IMR-90 (cell line): ENCODE measurements at regions not wholly inside any gene's neighbourhood (a gene's known extent, or its start where the extent isn't known, plus 50 kb on each side); places are given as distances from the start of the nearest gene placed in this dataset.

Experiments used
- ATAC-seq: fragments of 200-7000 bp; cut with Tn5 transposase; 2 replicates; pipeline ENCODE4 v1.9.1; 2020; ENCODE audit warnings: low read depth, mild to moderate bottlenecking, moderate library complexity
- BruUV-seq: library from RNA; stranded (reverse); fragments of 400-500 nt; replicated peaks from 2 replicates; lab custom pipeline; 2021; lab: Mats Ljungman, UMichigan
- CTCF ChIA-PET: fragments of 300-600 bp; formaldehyde crosslinking; extraction: SDS; loops from one replicate; lab custom pipeline; 2021; ENCODE audit warnings: antibody characterized with exemption; lab: Yijun Ruan, JAX
- POLR2A ChIA-PET: fragments of 300-600 bp; sonication (Branson Sonifier 250); formaldehyde crosslinking; loops from one replicate; lab custom pipeline; 2022; ENCODE audit warnings: antibody characterized with exemption; ENCODE audit not compliant: unreplicated experiment; lab: Charles Lee
- DNase-seq: peaks from one replicate; pipeline ENCODE4 v3.0.0; 2013
- H2AFZ ChIP-seq: replicated peaks from 2 replicates; pipeline ENCODE3; 2013; ENCODE audit warnings: low read length, mild to moderate bottlenecking; ENCODE audit not compliant: poor library complexity
- H2AK5ac ChIP-seq: 2 replicates; pipeline ENCODE4 v1.6.1; 2013; ENCODE audit warnings: low read depth, low read length, inconsistent platforms
- H2AK9ac ChIP-seq: replicated peaks from 2 replicates; pipeline ENCODE3; 2013; ENCODE audit warnings: mild to moderate bottlenecking, low read depth, low read length, moderate library complexity; ENCODE audit not compliant: poor library complexity
- H2BK120ac ChIP-seq: 2 replicates; pipeline ENCODE4 v1.6.1; 2013; ENCODE audit warnings: low read depth, low read length, inconsistent platforms
- H2BK15ac ChIP-seq: 3 replicates; pipeline ENCODE4 v1.6.1; 2013; ENCODE audit warnings: low read depth, low read length, inconsistent platforms
- H2BK20ac ChIP-seq: 2 replicates; pipeline ENCODE4 v1.6.1; 2013; ENCODE audit warnings: low read depth, mild to moderate bottlenecking, inconsistent platforms, low read length, moderate library complexity
- H2BK5ac ChIP-seq: 2 replicates; pipeline ENCODE4 v1.6.1; 2013; ENCODE audit warnings: mild to moderate bottlenecking, low read depth, low read length, inconsistent platforms; ENCODE audit not compliant: poor library complexity, severe bottlenecking
- H3K14ac ChIP-seq: replicated peaks from 2 replicates; pipeline ENCODE4 v1.6.1; 2013; ENCODE audit warnings: low read depth, low read length, inconsistent platforms
- H3K18ac ChIP-seq: 2 replicates; pipeline ENCODE4 v1.6.1; 2013; ENCODE audit warnings: low read depth, low read length, control low read depth
- H3K23ac ChIP-seq: 2 replicates; pipeline ENCODE4 v1.6.1; 2013; ENCODE audit warnings: low read depth, low read length, inconsistent platforms
- H3K27ac ChIP-seq: 2 replicates; pipeline ENCODE4 v1.5.1; 2013; ENCODE audit warnings: mild to moderate bottlenecking, control low read depth, low read length; ENCODE audit not compliant: insufficient read depth
- H3K27me3 ChIP-seq: 2 replicates; pipeline ENCODE4 v1.6.1; 2013; ENCODE audit warnings: low read length; ENCODE audit not compliant: control insufficient read depth, insufficient read depth
- H3K36me3 ChIP-seq: 2 replicates; pipeline ENCODE4 v1.6.1; 2013; ENCODE audit warnings: low read length, mixed read lengths; ENCODE audit not compliant: control insufficient read depth, insufficient read depth
- H3K4ac ChIP-seq: 2 replicates; pipeline ENCODE4 v1.6.1; 2013; ENCODE audit warnings: low read depth, low read length, inconsistent platforms
- H3K4me1 ChIP-seq: 2 replicates; pipeline ENCODE4 v1.6.1; 2013; ENCODE audit warnings: low read length, mixed read lengths; ENCODE audit not compliant: control insufficient read depth, insufficient read depth
- H3K4me2 ChIP-seq: 2 replicates; pipeline ENCODE4 v1.6.1; 2013; ENCODE audit warnings: low read depth, mild to moderate bottlenecking, control low read depth, low read length, moderate library complexity
- H3K4me3 ChIP-seq: 2 replicates; pipeline ENCODE4 v1.5.1; 2013; ENCODE audit warnings: low read depth, mild to moderate bottlenecking, control low read depth, low read length, moderate library complexity; ENCODE audit not compliant: insufficient read depth
- H3K56ac ChIP-seq: 2 replicates; pipeline ENCODE4 v1.6.1; 2013; ENCODE audit warnings: low read length, inconsistent platforms; ENCODE audit not compliant: insufficient read depth; ENCODE audit errors: extremely low read depth
- H3K79me1 ChIP-seq, 2 experiments: 2 replicates each; pipeline ENCODE4 v1.6.1; 2013; ENCODE audit warnings: low read length in 2 of 2, inconsistent platforms in 1 of 2, low read depth in 1 of 2
- H3K9ac ChIP-seq: 2 replicates; pipeline ENCODE4 v1.6.1; 2013; ENCODE audit warnings: low read depth, low read length, control low read depth
- H3K9me1 ChIP-seq: 2 replicates; pipeline ENCODE4 v1.6.1; 2013; ENCODE audit warnings: low read length, inconsistent platforms; ENCODE audit not compliant: insufficient read depth
- H3K9me3 ChIP-seq: 2 replicates; pipeline ENCODE4 v1.6.1; 2013; ENCODE audit warnings: low read length; ENCODE audit not compliant: control insufficient read depth, insufficient read depth
- H4K20me1 ChIP-seq: 2 replicates; pipeline ENCODE4 v1.6.1; 2013; ENCODE audit warnings: low read length, inconsistent platforms; ENCODE audit not compliant: insufficient read depth
- H4K5ac ChIP-seq: 2 replicates; pipeline ENCODE4 v1.6.1; 2013; ENCODE audit warnings: mild to moderate bottlenecking, low read depth, low read length, control low read depth
- H4K8ac ChIP-seq, 2 experiments: 2 replicates each; pipeline ENCODE4 v1.6.1; 2013; ENCODE audit warnings: low read depth in 2 of 2, low read length in 2 of 2, control low read depth in 1 of 2, inconsistent platforms in 1 of 2
- H4K91ac ChIP-seq: 2 replicates; pipeline ENCODE4 v1.6.1; 2013; ENCODE audit warnings: low read depth, low read length, inconsistent platforms; ENCODE audit not compliant: insufficient read depth
- BHLHE40 ChIP-seq: fragments of 150-350 bp; IDR thresholded peaks from 2 replicates; pipeline ENCODE4 v1.6.1; 2016; ENCODE audit warnings: mild to moderate bottlenecking, low read depth, low read length
- CEBPB ChIP-seq: IDR thresholded peaks from 2 replicates; pipeline ENCODE4 v1.6.1; 2012; ENCODE audit warnings: low read depth, low read length, improper control_type of control experiment
- CHD1 ChIP-seq: IDR thresholded peaks from 2 replicates; pipeline ENCODE4 v1.6.1; 2012; ENCODE audit warnings: low read depth, low read length, improper control_type of control experiment
- CTCF ChIP-seq: conservative IDR thresholded peaks from 2 replicates; pipeline ENCODE4 v1.5.1; 2012; ENCODE audit warnings: mild to moderate bottlenecking, low read depth, low read length, improper control_type of control experiment
- ELK1 ChIP-seq: fragments of 150-350 bp; IDR thresholded peaks from 2 replicates; pipeline ENCODE4 v1.6.1; 2016; ENCODE audit warnings: low read depth, mild to moderate bottlenecking, low read length, moderate library complexity, borderline replicate concordance
- FOS ChIP-seq: fragments of 150-350 bp; IDR thresholded peaks from 2 replicates; pipeline ENCODE4 v1.6.1; 2016; ENCODE audit warnings: low read depth, low read length
- MAFK ChIP-seq: IDR thresholded peaks from 2 replicates; pipeline ENCODE4 v1.6.1; 2012; ENCODE audit warnings: low read depth, low read length, improper control_type of control experiment
- MAZ ChIP-seq: IDR thresholded peaks from 2 replicates; pipeline ENCODE4 v1.6.1; 2012; ENCODE audit warnings: low read depth, mild to moderate bottlenecking, low read length, improper control_type of control experiment, moderate library complexity, borderline replicate concordance
- MXI1 ChIP-seq: IDR thresholded peaks from 2 replicates; pipeline ENCODE4 v1.6.1; 2012; ENCODE audit warnings: low read depth, mild to moderate bottlenecking, low read length, moderate library complexity, borderline replicate concordance
- NFE2L2 ChIP-seq: fragments of 150-350 bp; IDR thresholded peaks from 2 replicates; pipeline ENCODE4 v1.6.1; 2016; ENCODE audit warnings: low read depth, mild to moderate bottlenecking, low read length
- POLR2A ChIP-seq: IDR thresholded peaks from 2 replicates; pipeline ENCODE4 v1.6.1; 2012; ENCODE audit warnings: mild to moderate bottlenecking, low read depth, low read length
- RAD21 ChIP-seq: IDR thresholded peaks from 2 replicates; pipeline ENCODE4 v1.6.1; 2012; ENCODE audit warnings: low read length, improper control_type of control experiment
- RCOR1 ChIP-seq: IDR thresholded peaks from 2 replicates; pipeline ENCODE4 v1.6.1; 2012; ENCODE audit warnings: mild to moderate bottlenecking, low read length, improper control_type of control experiment; ENCODE audit not compliant: insufficient replicate concordance
- RFX5 ChIP-seq: IDR thresholded peaks from 2 replicates; pipeline ENCODE4 v1.8.0; 2012; ENCODE audit warnings: low read depth, mild to moderate bottlenecking, low read length, moderate library complexity
- SMC3 ChIP-seq: fragments of 150-350 bp; IDR thresholded peaks from 2 replicates; pipeline ENCODE4 v1.6.1; 2016; ENCODE audit warnings: low read depth, mild to moderate bottlenecking, antibody characterized with exemption, low read length, moderate library complexity
- USF2 ChIP-seq: fragments of 150-350 bp; IDR thresholded peaks from 2 replicates; pipeline ENCODE4 v1.6.1; 2017; ENCODE audit warnings: mild to moderate bottlenecking, antibody characterized with exemption, low read length, low read depth
- WGBS, 2 experiments: methylation state at CpG; one replicate each; pipeline versions ENCODE4 v1.1.5 to v1.1.7; 2013; ENCODE audit warnings: missing lambda C conversion rate in 2 of 2; ENCODE audit not compliant: insufficient read length in 1 of 2; ENCODE audit errors: extremely low coverage in 2 of 2; 5-methylcytosine and 5-hydroxymethylcytosine counted together
- dilution Hi-C: fragments of 300-500 bp; cut with HindIII; formaldehyde crosslinking; loops from one replicate; pipeline ENCODE4 v1.14.3; 2018; ENCODE audit warnings: low sequenced_read_pairs; ENCODE audit not compliant: unreplicated experiment
- in situ Hi-C: fragments of 300-500 bp; cut with MboI; formaldehyde crosslinking; loops from 3 replicates; pipeline ENCODE4 v1.14.3; 2019; ENCODE audit warnings: low sequenced_read_pairs, inconsistent platforms, mixed read lengths
- intact Hi-C: fragments of 100-400 bp; cut with micrococcal nuclease; formaldehyde crosslinking; loops from 2 replicates; pipeline ENCODE4 v1.10.0; 2022

- peaks cover 37 to 54% of the 10 kb centered on the region in 2 experiments for H3K79me1 ChIP-seq
- no peak overlapping the region for H3K56ac ChIP-seq
- no peaks in the 10 kb centered on the region for H3K27me3 ChIP-seq
- H3K4me2 ChIP-seq = no peak overlapping the region
- no peak overlapping the region for H2BK5ac ChIP-seq
- TF ChIP-seq BHLHE40 (no peak), CTCF (no peak), MXI1 (no peak), SMC3 (no peak), MAZ (no peak), RCOR1 (no peak), USF2 (no peak), CHD1 (no peak), CEBPB (no peak), POLR2A (no peak), FOS (no peak), ELK1 (no peak), MAFK (no peak), NFE2L2 (no peak), RAD21 (no peak), RFX5 (no peak)
- H3K23ac ChIP-seq = no peak overlapping the region
- H2BK120ac ChIP-seq = no peak overlapping the region
- H2AK5ac ChIP-seq = no peak overlapping the region
- POLR2A ChIA-PET = no interaction called here
- peaks cover 6% of the 10 kb centered on the region for H3K4me1 ChIP-seq
- peaks cover 6% of the 10 kb centered on the region for H3K9me1 ChIP-seq
- H3K27ac ChIP-seq = no peak overlapping the region
- no peak overlapping the region for H4K8ac ChIP-seq
- H4K91ac ChIP-seq = no peak overlapping the region
- no peak overlapping the region for H3K4ac ChIP-seq
- no peaks in the 10 kb centered on the region for H3K9me3 ChIP-seq
- dilution Hi-C loops = no loop called here
- no CpG with 5 or more reads among the region's 1 CpG for WGBS, 2 experiments
- intact Hi-C loops = no loop called here
- H4K20me1 ChIP-seq = peaks cover 42% of the 10 kb centered on the region
- H4K5ac ChIP-seq = no peak overlapping the region
- DNase-seq (no peak), ATAC-seq (no peak)
- no peak overlapping the region for H2AK9ac ChIP-seq
- no peak overlapping the region for H2BK20ac ChIP-seq
- H3K18ac ChIP-seq = no peak overlapping the region
- in situ Hi-C loops = no loop called here
- peaks cover 3% of the 10 kb centered on the region for H3K36me3 ChIP-seq
- CTCF ChIA-PET = no interaction called here
- H2BK15ac ChIP-seq = no peak overlapping the region
- no peak overlapping the region for H3K14ac ChIP-seq
- BruUV-seq = no TSS peak
- H2AFZ ChIP-seq = no peak overlapping the region
- no peak overlapping the region for H3K4me3 ChIP-seq
- H3K9ac ChIP-seq = no peak overlapping the region
Observed at GRCh38 chr7:131081308-131081707, 246.4 kb upstream of the MKLN1 start.
